MM.1S (cell line): ENCODE measurements at regions not wholly inside any gene's neighbourhood (a gene's known extent, or its start where the extent isn't known, plus 50 kb on each side); places are given as distances from the start of the nearest gene placed in this dataset.

Experiments
- EZH2 ChIP-seq: fragments of 300-600 bp; sonication (generic); optimal IDR thresholded peaks from 2 replicates; pipeline ENCODE3; 2017; ENCODE audit warnings: low read depth, mild to moderate bottlenecking, antibody characterized with exemption, low read length, mixed read lengths
- TF ChIP-seq, protein P1 (sequence below): fragments of 300-600 bp; sonication (generic); IDR thresholded peaks from 2 replicates; pipeline ENCODE4 v1.5.1; 2016; ENCODE audit warnings: antibody characterized with exemption, low read length, mixed read lengths

DNA sequence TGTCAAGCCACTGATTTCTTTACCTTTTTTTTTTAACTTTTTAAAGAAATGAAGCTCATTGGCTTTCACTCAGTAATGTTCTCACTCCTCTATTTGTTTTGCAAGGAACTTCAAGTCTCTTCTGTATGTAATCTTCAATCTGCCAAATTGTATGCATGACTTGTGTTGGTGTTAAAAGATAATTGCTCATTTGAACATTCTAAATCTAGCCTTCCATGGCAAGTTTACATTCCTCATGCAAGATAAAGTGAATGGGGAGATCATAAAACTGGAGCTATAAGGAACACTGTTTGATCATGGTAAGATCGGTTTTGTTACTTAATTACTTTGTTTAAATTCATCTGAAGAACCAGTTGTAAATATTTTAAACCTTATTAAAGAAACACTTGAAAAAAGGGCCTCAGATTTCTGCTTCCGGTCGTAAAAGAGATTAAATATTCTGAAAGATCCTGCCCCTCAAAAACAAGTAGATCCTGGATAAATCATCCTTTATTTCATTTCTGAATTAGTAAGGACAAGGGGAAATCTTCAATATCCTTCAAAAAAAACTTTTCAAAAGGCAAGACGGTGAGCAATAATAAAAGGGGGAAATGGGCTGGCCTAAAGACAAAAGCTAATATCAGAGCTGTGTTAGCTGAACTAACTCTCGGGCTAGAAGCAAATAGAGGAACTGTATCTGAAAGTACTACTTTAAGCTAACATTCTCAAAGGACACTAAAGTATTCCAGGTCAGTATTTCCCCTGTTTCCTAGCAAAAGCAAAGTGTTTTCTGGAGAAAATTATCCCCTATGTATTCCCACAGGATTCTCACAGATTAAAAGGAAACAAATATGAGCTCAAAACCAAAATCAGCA is 107.0 kb upstream of the ATP11B start:
- TF ChIP-seq EZH2, result no peak
- TF ChIP-seq, protein P1, sequence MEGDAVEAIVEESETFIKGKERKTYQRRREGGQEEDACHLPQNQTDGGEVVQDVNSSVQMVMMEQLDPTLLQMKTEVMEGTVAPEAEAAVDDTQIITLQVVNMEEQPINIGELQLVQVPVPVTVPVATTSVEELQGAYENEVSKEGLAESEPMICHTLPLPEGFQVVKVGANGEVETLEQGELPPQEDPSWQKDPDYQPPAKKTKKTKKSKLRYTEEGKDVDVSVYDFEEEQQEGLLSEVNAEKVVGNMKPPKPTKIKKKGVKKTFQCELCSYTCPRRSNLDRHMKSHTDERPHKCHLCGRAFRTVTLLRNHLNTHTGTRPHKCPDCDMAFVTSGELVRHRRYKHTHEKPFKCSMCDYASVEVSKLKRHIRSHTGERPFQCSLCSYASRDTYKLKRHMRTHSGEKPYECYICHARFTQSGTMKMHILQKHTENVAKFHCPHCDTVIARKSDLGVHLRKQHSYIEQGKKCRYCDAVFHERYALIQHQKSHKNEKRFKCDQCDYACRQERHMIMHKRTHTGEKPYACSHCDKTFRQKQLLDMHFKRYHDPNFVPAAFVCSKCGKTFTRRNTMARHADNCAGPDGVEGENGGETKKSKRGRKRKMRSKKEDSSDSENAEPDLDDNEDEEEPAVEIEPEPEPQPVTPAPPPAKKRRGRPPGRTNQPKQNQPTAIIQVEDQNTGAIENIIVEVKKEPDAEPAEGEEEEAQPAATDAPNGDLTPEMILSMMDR, result no peak
